HUES64 (cell line): ENCODE measurements at regions not wholly inside any gene's neighbourhood (a gene's known extent, or its start where the extent isn't known, plus 50 kb on each side); places are given as distances from the start of the nearest gene placed in this dataset.
A peak's percentile ranks its signal among the peaks of the same experiment; 100 is the strongest.

ENCODE experiments used
- H3K27ac ChIP-seq: 2 replicates; pipeline ENCODE4 v1.7.0; 2013; ENCODE audit warnings: low read depth, low read length, inconsistent platforms
- H3K27me3 ChIP-seq: 2 replicates; pipeline ENCODE4 v1.6.1; 2013; ENCODE audit warnings: mild to moderate bottlenecking, low read length; ENCODE audit not compliant: insufficient read depth
- H3K36me3 ChIP-seq: 2 replicates; pipeline ENCODE4 v1.6.1; 2013; ENCODE audit warnings: mild to moderate bottlenecking, low read length; ENCODE audit not compliant: insufficient read depth
- H3K4me1 ChIP-seq: 2 replicates; pipeline ENCODE4 v1.6.1; 2013; ENCODE audit warnings: mild to moderate bottlenecking, low read length, moderate library complexity; ENCODE audit not compliant: insufficient read depth
- H3K4me3 ChIP-seq: 2 replicates; pipeline ENCODE4 v1.5.1; 2013; ENCODE audit warnings: mild to moderate bottlenecking, low read length, moderate library complexity
- H3K9ac ChIP-seq: 2 replicates; pipeline ENCODE4 v1.6.1; 2013; ENCODE audit warnings: mild to moderate bottlenecking, low read depth, low read length
- H3K9me3 ChIP-seq: 2 replicates; pipeline ENCODE4 v1.6.1; 2013; ENCODE audit warnings: low read depth, low read length; ENCODE audit not compliant: insufficient read depth
- WGBS: fragments of 150-250, 120-280 bp; methylation state at CpG from one replicate; pipeline ENCODE4 v1.1.7; 2013; ENCODE audit warnings: missing lambda C conversion rate; 5-methylcytosine and 5-hydroxymethylcytosine counted together

DNA sequence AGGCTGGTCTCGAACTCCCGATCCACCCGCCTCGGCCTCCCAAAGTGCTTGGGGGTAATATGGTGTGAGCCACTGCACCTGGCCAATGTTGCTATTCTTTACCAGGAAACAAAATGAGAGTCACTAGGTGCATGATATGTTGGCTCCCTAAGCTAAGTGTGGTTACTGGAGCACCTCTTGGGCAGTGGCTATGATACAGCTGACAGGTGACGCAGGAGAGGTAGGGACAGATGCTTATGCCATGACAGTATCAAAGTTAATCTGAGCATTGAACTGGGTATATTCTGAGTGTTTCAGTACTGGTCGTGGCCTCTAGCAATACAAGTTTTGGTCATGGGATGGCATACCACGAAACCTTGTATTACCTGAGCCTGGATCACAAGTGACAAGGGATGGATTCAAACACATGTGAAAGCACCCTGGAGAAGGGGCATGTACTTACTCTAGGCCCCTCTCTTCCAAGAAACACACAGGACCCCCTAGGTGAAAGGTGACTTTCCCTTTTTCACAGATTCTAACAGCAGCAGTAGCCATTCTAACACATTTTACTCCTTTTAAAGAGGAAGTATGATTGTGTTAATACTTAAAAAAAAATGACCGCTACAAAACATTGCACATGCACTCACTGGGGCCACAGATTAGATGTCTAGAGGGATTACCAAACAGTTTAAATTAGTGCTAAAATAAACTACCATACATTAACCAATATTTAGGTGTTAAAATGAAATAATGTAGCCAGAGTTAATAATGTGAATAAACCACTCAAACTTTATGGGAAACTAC, 467.3 kb downstream of the SHQ1 start:
- Histone ChIP-seq H3K36me3 (peaks cover 14% of the 10 kb centered on the region), H3K4me1 (peaks cover 90% of the 10 kb centered on the region), H3K9me3 (no peaks in the 10 kb centered on the region), H3K27ac (no peak overlapping the region), H3K4me3 (no peak overlapping the region), H3K27me3 (no peaks in the 10 kb centered on the region), H3K9ac (no peak overlapping the region)
- WGBS = 97% methylated on average over 8 of the region's 8 CpGs

DNA sequence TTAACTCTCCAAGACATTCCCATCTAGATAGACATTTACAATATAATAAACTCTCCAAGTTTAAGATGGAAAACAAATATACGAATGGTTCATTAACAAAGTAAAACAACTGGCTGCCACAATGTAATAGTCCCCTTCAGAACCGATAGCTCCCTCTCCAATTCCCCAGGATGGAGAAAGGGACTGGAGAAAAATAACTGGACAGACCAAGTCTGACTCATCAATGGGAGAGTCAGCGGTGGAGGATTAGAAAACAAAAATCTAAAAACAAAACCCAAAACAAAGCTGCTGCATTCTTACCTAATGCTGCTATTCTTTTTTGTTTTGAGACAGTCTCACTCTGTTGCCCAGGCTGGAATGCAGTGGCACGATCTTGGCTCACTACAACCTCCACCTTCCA, 468.1 kb downstream of the SHQ1 start:
- H3K4me1 ChIP-seq = peaks cover 90% of the 10 kb centered on the region

GRCh38 chr3:72379500-72380187, 468.6 kb downstream of the SHQ1 start:
- Histone ChIP-seq H3K4me1 (peaks cover 90% of the 10 kb centered on the region), H3K9me3 (no peaks in the 10 kb centered on the region), H3K9ac (no peak overlapping the region), H3K36me3 (peaks cover 14% of the 10 kb centered on the region), H3K27me3 (no peaks in the 10 kb centered on the region), H3K27ac (no peak overlapping the region), H3K4me3 (no peak overlapping the region)
- WGBS = 82% methylated on average over 1 of the region's 1 CpG

More for the DNA sequence above, 468.1 kb downstream of the SHQ1 start:
- no peak overlapping the region for H3K27ac ChIP-seq
- H3K36me3 ChIP-seq = peaks cover 14% of the 10 kb centered on the region
- H3K4me3 ChIP-seq = no peak overlapping the region
- H3K27me3 ChIP-seq = no peaks in the 10 kb centered on the region
- H3K9me3 ChIP-seq = no peaks in the 10 kb centered on the region
- H3K9ac ChIP-seq = no peak overlapping the region
- 87% methylated on average over 4 of the region's 4 CpGs for WGBS

GRCh38 chr3:72378287-72378686, 470.0 kb downstream of the SHQ1 start:
- peaks cover 82% of the 10 kb centered on the region for H3K4me1 ChIP-seq
- H3K9me3 ChIP-seq = no peaks in the 10 kb centered on the region
- no peak overlapping the region for H3K9ac ChIP-seq
- WGBS = 91% methylated on average over 10 of the region's 10 CpGs
- no peak overlapping the region for H3K4me3 ChIP-seq
- no peaks in the 10 kb centered on the region for H3K27me3 ChIP-seq
- no peak overlapping the region for H3K27ac ChIP-seq
- peaks cover 14% of the 10 kb centered on the region for H3K36me3 ChIP-seq

DNA sequence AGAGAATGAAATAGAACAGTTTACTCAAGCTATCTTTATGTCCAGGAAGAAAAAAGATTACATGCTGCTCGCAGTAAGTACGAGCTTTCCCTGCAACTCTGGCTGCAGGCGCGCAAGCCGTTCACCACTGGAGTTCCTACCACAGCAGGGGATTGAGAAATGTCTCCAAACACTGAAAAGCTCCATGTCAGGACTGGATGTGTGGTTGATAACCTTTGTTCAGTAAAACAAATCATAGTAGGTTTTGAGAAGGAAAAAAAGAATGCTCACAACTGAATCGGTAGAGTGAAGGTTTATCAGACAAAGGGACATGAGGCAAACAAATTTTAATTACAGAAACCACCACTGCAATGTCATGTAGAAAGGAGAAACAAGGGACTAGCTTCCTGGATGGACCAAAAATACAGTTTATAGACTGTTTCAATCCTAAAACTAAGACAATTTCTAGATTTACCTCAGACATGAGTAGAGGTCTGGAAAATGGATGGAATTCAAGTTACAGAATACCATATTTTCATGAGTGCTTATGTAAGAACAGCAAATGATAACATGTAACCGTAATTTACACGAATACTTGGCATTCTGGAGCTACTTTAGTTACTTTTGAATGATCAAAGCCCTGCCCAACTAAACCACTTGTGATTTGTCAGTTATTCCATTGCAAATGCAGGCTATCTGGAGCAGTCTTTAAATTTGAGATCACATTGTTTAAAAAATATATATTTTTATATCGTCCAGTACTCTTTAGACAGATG, 471.1 kb downstream of the SHQ1 start:
- 49% methylated on average over 8 of the region's 9 CpGs for WGBS
- Histone ChIP-seq H3K27me3 (no peaks in the 10 kb centered on the region), H3K36me3 (peaks cover 14% of the 10 kb centered on the region), H3K4me3 (no peak overlapping the region), H3K9me3 (no peaks in the 10 kb centered on the region), H3K4me1 (peaks cover 75% of the 10 kb centered on the region), H3K27ac (peak overlapping the region; percentile 52; the same call in 1 of the 2 replicates), H3K9ac (no peak overlapping the region)

DNA sequence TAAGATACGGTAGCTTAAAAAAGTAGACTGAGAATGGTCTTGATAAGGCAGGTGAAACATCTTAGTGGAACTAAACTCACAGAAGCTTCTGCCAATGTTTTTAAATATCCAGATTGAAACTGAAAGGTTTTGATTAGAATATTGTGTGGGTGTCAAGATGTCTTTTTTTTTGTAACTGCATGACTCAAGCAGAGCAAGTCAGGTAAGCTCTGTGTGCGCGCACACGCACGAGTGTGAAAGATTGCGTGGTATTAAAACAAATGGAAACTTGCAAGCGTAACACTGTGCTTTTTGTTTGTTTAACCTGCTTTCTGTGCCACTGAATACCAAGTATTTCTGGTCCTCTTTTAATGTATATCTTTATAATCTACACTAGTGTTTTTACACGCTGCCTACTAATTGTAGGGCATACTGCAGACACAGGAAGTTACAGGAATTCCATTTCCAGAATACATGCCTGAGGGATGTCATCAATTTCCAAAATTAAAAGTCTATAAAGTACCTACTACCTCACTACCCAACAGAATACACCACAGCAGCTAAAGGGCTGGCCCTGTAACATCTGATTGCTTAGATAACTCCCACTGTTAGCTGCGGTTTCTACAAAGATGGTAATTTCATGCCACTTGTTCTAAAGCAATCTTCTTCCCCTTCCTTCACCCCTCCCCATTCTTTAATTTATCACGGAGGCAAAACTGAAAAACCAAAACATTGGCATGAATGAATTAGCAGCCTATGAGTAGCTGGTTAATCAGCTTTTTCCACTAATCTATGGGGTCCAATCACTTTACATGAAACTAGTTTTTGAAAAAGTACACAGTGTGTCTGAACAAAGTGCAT, 472.8 kb downstream of the SHQ1 start:
- no peak overlapping the region for H3K4me3 ChIP-seq
- WGBS = 83% methylated on average over 10 of the region's 10 CpGs
- peaks cover 62% of the 10 kb centered on the region for H3K4me1 ChIP-seq
- H3K9ac ChIP-seq = no peak overlapping the region
- no peak overlapping the region; the same call in 1 of the 2 replicates for H3K27ac ChIP-seq
- no peaks in the 10 kb centered on the region for H3K27me3 ChIP-seq
- no peaks in the 10 kb centered on the region for H3K9me3 ChIP-seq
- H3K36me3 ChIP-seq = peaks cover 14% of the 10 kb centered on the region

DNA sequence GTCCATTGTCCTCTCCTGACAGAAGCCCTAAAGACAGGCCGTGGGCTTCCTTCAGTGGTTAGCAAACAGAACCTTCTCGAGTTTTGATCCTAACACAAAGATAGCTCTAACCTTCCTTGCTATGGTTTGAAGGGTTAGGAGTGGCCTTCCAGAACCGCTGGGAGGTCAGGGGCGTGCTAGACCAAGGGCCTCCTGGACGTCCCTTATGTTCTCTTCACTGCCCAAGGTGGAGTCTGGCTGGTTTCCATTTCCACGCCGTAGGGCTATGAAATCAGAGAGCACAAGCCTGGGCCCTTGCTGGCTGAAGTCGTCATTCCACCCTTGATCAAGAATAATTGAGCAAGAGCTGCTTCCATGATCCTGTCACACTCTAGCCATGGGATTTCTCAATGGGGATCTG, 475.1 kb downstream of the SHQ1 start:
- Histone ChIP-seq H3K9me3 (no peaks in the 10 kb centered on the region), H3K9ac (no peak overlapping the region), H3K4me1 (peaks cover 50% of the 10 kb centered on the region), H3K27me3 (no peaks in the 10 kb centered on the region), H3K4me3 (no peak overlapping the region), H3K36me3 (peaks cover 3% of the 10 kb centered on the region), H3K27ac (no peak overlapping the region)
- 95% methylated on average over 8 of the region's 8 CpGs for WGBS

- Histone ChIP-seq H3K4me3 (no peak overlapping the region), H3K27me3 (no peaks in the 10 kb centered on the region), H3K36me3 (no peaks in the 10 kb centered on the region), H3K9me3 (no peaks in the 10 kb centered on the region), H3K27ac (no peak overlapping the region), H3K9ac (no peak overlapping the region), H3K4me1 (peaks cover 42% of the 10 kb centered on the region)
- 86% methylated on average over 3 of the region's 3 CpGs for WGBS
Observed at GRCh38 chr3:72372161-72372560, 476.1 kb downstream of the SHQ1 start.

- H3K9me3 ChIP-seq = no peaks in the 10 kb centered on the region
- no peak overlapping the region for H3K27ac ChIP-seq
- 96% methylated on average over 7 of the region's 7 CpGs for WGBS
- H3K4me3 ChIP-seq = no peak overlapping the region
- no peaks in the 10 kb centered on the region for H3K36me3 ChIP-seq
- no peak overlapping the region for H3K9ac ChIP-seq
- peaks cover 35% of the 10 kb centered on the region for H3K4me1 ChIP-seq
- H3K27me3 ChIP-seq = no peaks in the 10 kb centered on the region
Observed at GRCh38 chr3:72371431-72371830, 476.8 kb downstream of the SHQ1 start.

DNA sequence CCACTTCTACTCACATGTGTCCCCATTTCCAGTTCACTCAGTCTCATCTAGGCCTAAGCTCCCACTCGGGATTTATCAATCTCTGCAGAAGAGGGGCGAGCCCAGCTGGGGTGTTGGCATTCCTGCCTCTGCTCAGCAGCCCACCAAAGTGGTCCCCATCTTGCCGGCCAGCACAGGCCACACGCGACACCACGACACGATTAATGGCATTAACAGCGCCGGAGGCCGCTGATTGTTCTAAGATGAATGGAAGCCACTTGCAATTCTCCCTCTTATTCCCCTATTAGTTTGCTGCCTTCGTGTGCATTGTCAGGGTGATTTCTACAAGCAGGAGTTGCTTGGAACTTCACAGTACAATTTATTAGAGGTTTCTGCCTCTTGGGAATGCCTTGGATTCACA, 477.3 kb downstream of the SHQ1 start:
- Histone ChIP-seq H3K4me1 (peaks cover 30% of the 10 kb centered on the region), H3K9me3 (no peaks in the 10 kb centered on the region), H3K36me3 (no peaks in the 10 kb centered on the region), H3K4me3 (no peak overlapping the region), H3K27me3 (no peaks in the 10 kb centered on the region), H3K27ac (no peak overlapping the region), H3K9ac (no peak overlapping the region)
- 92% methylated on average over 11 of the region's 11 CpGs for WGBS
